NOMO-1 (cell line): ENCODE measurements at regions not wholly inside any gene's neighbourhood (a gene's known extent, or its start where the extent isn't known, plus 50 kb on each side); places are given as distances from the start of the nearest gene placed in this dataset.

ENCODE experiments used
- DNase-seq, 2 experiments: peaks; one replicate each; lab custom pipeline; 2025; ENCODE audit not compliant: unreplicated experiment in 2 of 2; lab: John Stamatoyannopoulos, UW

- no peak for DNase-seq
These were observed 490.3 kb downstream of the METTL15 start for GRCh38 chr11:28598531-28598930.

- DNase-seq: no peak
These were observed 488.6 kb downstream of the METTL15 start for GRCh38 chr11:28596816-28597215.

- no peak for DNase-seq
These were observed 484.0 kb downstream of the METTL15 start for GRCh38 chr11:28592141-28592540.

- DNase-seq: no peak
These were observed 476.8 kb downstream of the METTL15 start for GRCh38 chr11:28584992-28585391.

GRCh38 chr11:28582506-28582905, 474.3 kb downstream of the METTL15 start:
- DNase-seq: no peak

- DNase-seq: no peak
These were observed 473.4 kb downstream of the METTL15 start for GRCh38 chr11:28581286-28582242.

GRCh38 chr11:28571371-28571770, 463.2 kb downstream of the METTL15 start:
- DNase-seq: no peak

GRCh38 chr11:28569106-28569505, 460.9 kb downstream of the METTL15 start:
- DNase-seq: no peak

GRCh38 chr11:28566339-28567089, 458.3 kb downstream of the METTL15 start:
- DNase-seq: no peak

GRCh38 chr11:28559492-28559891, 451.3 kb downstream of the METTL15 start:
- DNase-seq: no peak

GRCh38 chr11:28547321-28547741, 439.1 kb downstream of the METTL15 start:
- DNase-seq: no peak

- DNase-seq: no peak
These were observed 437.3 kb downstream of the METTL15 start for GRCh38 chr11:28545536-28545935.

GRCh38 chr11:28542561-28542960, 434.4 kb downstream of the METTL15 start:
- no peak for DNase-seq

GRCh38 chr11:28539239-28540030, 431.2 kb downstream of the METTL15 start:
- DNase-seq: no peak

- no peak for DNase-seq
These were observed 429.6 kb downstream of the METTL15 start for GRCh38 chr11:28537822-28538221.

- DNase-seq: no peak
These were observed 428.5 kb downstream of the METTL15 start for GRCh38 chr11:28536504-28537267.

- DNase-seq: no peak
These were observed 427.5 kb downstream of the METTL15 start for GRCh38 chr11:28535677-28536076.

- peak in 1 of 2 experiments; percentile 22 for DNase-seq
These were observed 421.6 kb downstream of the METTL15 start for GRCh38 chr11:28529540-28530410.

GRCh38 chr11:28529046-28529445, 420.9 kb downstream of the METTL15 start:
- DNase-seq: no peak
